ENCODE measurements at regions not wholly inside any gene's neighbourhood (a gene's known extent, or its start where the extent isn't known, plus 50 kb on each side); places are given as distances from the start of the nearest gene placed in this dataset.

- Histone ChIP-seq H3K4me3 (ENCODE audit: low read depth, low read length) (no peak overlapping the region), H3K9ac (ENCODE audit: low read depth, low read length) (no peak overlapping the region), H3K4me1 (ENCODE audit: control insufficient read depth, insufficient read depth, low read length) (peaks cover 10% of the 10 kb centered on the region), H3K9me3 (ENCODE audit: control insufficient read depth, insufficient read depth, low read length) (no peaks in the 10 kb centered on the region), H3K36me3 (ENCODE audit: control insufficient read depth, insufficient read depth, low read length) (no peaks in the 10 kb centered on the region), H3K27me3 (ENCODE audit: control insufficient read depth, insufficient read depth, low read length) (no peaks in the 10 kb centered on the region)
These were observed 123.6 kb downstream of the CCDC34 start for GRCh38 chr11:27239305-27239942.

- Histone ChIP-seq H3K36me3 (ENCODE audit: control insufficient read depth, insufficient read depth, low read length) (no peaks in the 10 kb centered on the region), H3K27me3 (ENCODE audit: control insufficient read depth, insufficient read depth, low read length) (no peaks in the 10 kb centered on the region), H3K9me3 (ENCODE audit: control insufficient read depth, insufficient read depth, low read length) (no peaks in the 10 kb centered on the region), H3K4me1 (ENCODE audit: control insufficient read depth, insufficient read depth, low read length) (peaks cover 10% of the 10 kb centered on the region), H3K4me3 (ENCODE audit: low read depth, low read length) (no peak overlapping the region), H3K9ac (ENCODE audit: low read depth, low read length) (no peak overlapping the region)
These were observed 124.2 kb downstream of the CCDC34 start for GRCh38 chr11:27238811-27239210.

- Histone ChIP-seq H3K4me3 (ENCODE audit: low read depth, low read length) (no peak overlapping the region), H3K4me1 (ENCODE audit: control insufficient read depth, insufficient read depth, low read length) (peaks cover 2% of the 10 kb centered on the region), H3K9ac (ENCODE audit: low read depth, low read length) (no peak overlapping the region), H3K9me3 (ENCODE audit: control insufficient read depth, insufficient read depth, low read length) (no peaks in the 10 kb centered on the region), H3K27me3 (ENCODE audit: control insufficient read depth, insufficient read depth, low read length) (no peaks in the 10 kb centered on the region), H3K36me3 (ENCODE audit: control insufficient read depth, insufficient read depth, low read length) (no peaks in the 10 kb centered on the region)
These were observed 125.4 kb downstream of the CCDC34 start for GRCh38 chr11:27237643-27238042.

GRCh38 chr11:27234961-27235360 lies 128.1 kb downstream of the CCDC34 start:
- H3K9ac ChIP-seq (ENCODE audit: low read depth, low read length): no peak overlapping the region
- H3K27me3 ChIP-seq (ENCODE audit: control insufficient read depth, insufficient read depth, low read length): no peaks in the 10 kb centered on the region
- no peaks in the 10 kb centered on the region for H3K9me3 ChIP-seq (ENCODE audit: control insufficient read depth, insufficient read depth, low read length)
- H3K36me3 ChIP-seq (ENCODE audit: control insufficient read depth, insufficient read depth, low read length): no peaks in the 10 kb centered on the region
- no peaks in the 10 kb centered on the region for H3K4me1 ChIP-seq (ENCODE audit: control insufficient read depth, insufficient read depth, low read length)
- H3K4me3 ChIP-seq (ENCODE audit: low read depth, low read length): no peak overlapping the region

- no peaks in the 10 kb centered on the region for H3K36me3 ChIP-seq (ENCODE audit: control insufficient read depth, insufficient read depth, low read length)
- no peak overlapping the region for H3K9ac ChIP-seq (ENCODE audit: low read depth, low read length)
- no peaks in the 10 kb centered on the region for H3K9me3 ChIP-seq (ENCODE audit: control insufficient read depth, insufficient read depth, low read length)
- no peaks in the 10 kb centered on the region for H3K27me3 ChIP-seq (ENCODE audit: control insufficient read depth, insufficient read depth, low read length)
- no peak overlapping the region for H3K4me3 ChIP-seq (ENCODE audit: low read depth, low read length)
- H3K4me1 ChIP-seq (ENCODE audit: control insufficient read depth, insufficient read depth, low read length): peaks cover 4% of the 10 kb centered on the region
These were observed 128.9 kb downstream of the CCDC34 start for GRCh38 chr11:27234043-27234668.

- Histone ChIP-seq H3K4me1 (ENCODE audit: control insufficient read depth, insufficient read depth, low read length) (peaks cover 6% of the 10 kb centered on the region), H3K9me3 (ENCODE audit: control insufficient read depth, insufficient read depth, low read length) (no peaks in the 10 kb centered on the region), H3K4me3 (ENCODE audit: low read depth, low read length) (no peak overlapping the region)
These were observed 129.4 kb downstream of the CCDC34 start for GRCh38 chr11:27233654-27234042.

GRCh38 chr11:27231530-27231929 lies 131.5 kb downstream of the CCDC34 start:
- Histone ChIP-seq H3K9me3 (ENCODE audit: control insufficient read depth, insufficient read depth, low read length) (no peaks in the 10 kb centered on the region), H3K9ac (ENCODE audit: low read depth, low read length) (no peak overlapping the region)

More at GRCh38 chr11:27233654-27234042, 129.4 kb downstream of the CCDC34 start:
- Histone ChIP-seq H3K36me3 (ENCODE audit: control insufficient read depth, insufficient read depth, low read length) (no peaks in the 10 kb centered on the region), H3K27me3 (ENCODE audit: control insufficient read depth, insufficient read depth, low read length) (no peaks in the 10 kb centered on the region), H3K9ac (ENCODE audit: low read depth, low read length) (no peak overlapping the region)

GRCh38 chr11:27230192-27230572 lies 132.8 kb downstream of the CCDC34 start:
- H3K4me3 ChIP-seq (ENCODE audit: low read depth, low read length): no peak overlapping the region
- H3K9ac ChIP-seq (ENCODE audit: low read depth, low read length): no peak overlapping the region
- no peaks in the 10 kb centered on the region for H3K36me3 ChIP-seq (ENCODE audit: control insufficient read depth, insufficient read depth, low read length)
- H3K27me3 ChIP-seq (ENCODE audit: control insufficient read depth, insufficient read depth, low read length): no peaks in the 10 kb centered on the region
- no peaks in the 10 kb centered on the region for H3K9me3 ChIP-seq (ENCODE audit: control insufficient read depth, insufficient read depth, low read length)
- H3K4me1 ChIP-seq (ENCODE audit: control insufficient read depth, insufficient read depth, low read length): peaks cover 16% of the 10 kb centered on the region

More at GRCh38 chr11:27231530-27231929, 131.5 kb downstream of the CCDC34 start:
- no peaks in the 10 kb centered on the region for H3K36me3 ChIP-seq (ENCODE audit: control insufficient read depth, insufficient read depth, low read length)
- H3K4me1 ChIP-seq (ENCODE audit: control insufficient read depth, insufficient read depth, low read length): peaks cover 16% of the 10 kb centered on the region
- H3K27me3 ChIP-seq (ENCODE audit: control insufficient read depth, insufficient read depth, low read length): no peaks in the 10 kb centered on the region
- no peak overlapping the region for H3K4me3 ChIP-seq (ENCODE audit: low read depth, low read length)

GRCh38 chr11:27229511-27230191 lies 133.4 kb downstream of the CCDC34 start:
- no peaks in the 10 kb centered on the region for H3K36me3 ChIP-seq (ENCODE audit: control insufficient read depth, insufficient read depth, low read length)
- no peak overlapping the region for H3K4me3 ChIP-seq (ENCODE audit: low read depth, low read length)
- H3K4me1 ChIP-seq (ENCODE audit: control insufficient read depth, insufficient read depth, low read length): peaks cover 16% of the 10 kb centered on the region
- H3K9me3 ChIP-seq (ENCODE audit: control insufficient read depth, insufficient read depth, low read length): no peaks in the 10 kb centered on the region
- H3K27me3 ChIP-seq (ENCODE audit: control insufficient read depth, insufficient read depth, low read length): no peaks in the 10 kb centered on the region
- no peak overlapping the region for H3K9ac ChIP-seq (ENCODE audit: low read depth, low read length)

GRCh38 chr11:27228906-27229290 lies 134.1 kb downstream of the CCDC34 start:
- Histone ChIP-seq H3K9ac (ENCODE audit: low read depth, low read length) (no peak overlapping the region), H3K27me3 (ENCODE audit: control insufficient read depth, insufficient read depth, low read length) (no peaks in the 10 kb centered on the region), H3K36me3 (ENCODE audit: control insufficient read depth, insufficient read depth, low read length) (no peaks in the 10 kb centered on the region), H3K4me1 (ENCODE audit: control insufficient read depth, insufficient read depth, low read length) (peaks cover 16% of the 10 kb centered on the region), H3K4me3 (ENCODE audit: low read depth, low read length) (no peak overlapping the region), H3K9me3 (ENCODE audit: control insufficient read depth, insufficient read depth, low read length) (no peaks in the 10 kb centered on the region)

GRCh38 chr11:27228232-27228905 lies 134.6 kb downstream of the CCDC34 start:
- Histone ChIP-seq H3K27me3 (ENCODE audit: control insufficient read depth, insufficient read depth, low read length) (no peaks in the 10 kb centered on the region), H3K4me1 (ENCODE audit: control insufficient read depth, insufficient read depth, low read length) (peaks cover 16% of the 10 kb centered on the region), H3K36me3 (ENCODE audit: control insufficient read depth, insufficient read depth, low read length) (no peaks in the 10 kb centered on the region), H3K9ac (ENCODE audit: low read depth, low read length) (no peak overlapping the region), H3K9me3 (ENCODE audit: control insufficient read depth, insufficient read depth, low read length) (no peaks in the 10 kb centered on the region), H3K4me3 (ENCODE audit: low read depth, low read length) (no peak overlapping the region)

All from iPS-15b (cell line).